ENCODE measurements at regions not wholly inside any gene's neighbourhood (a gene's known extent, or its start where the extent isn't known, plus 50 kb on each side); places are given as distances from the start of the nearest gene placed in this dataset.

- no peak overlapping the region for H3K27ac ChIP-seq (ENCODE audit: low read length)
- H3K9me3 ChIP-seq (ENCODE audit: low read length): no peaks in the 10 kb centered on the region
- H2AFZ ChIP-seq (ENCODE audit: low read length): no peak overlapping the region
- H3K36me3 ChIP-seq (ENCODE audit: insufficient read depth, low read length): no peaks in the 10 kb centered on the region
- no peaks in the 10 kb centered on the region for H4K20me1 ChIP-seq (ENCODE audit: insufficient read depth, low read depth, low read length)
- no peak for DNase-seq
- H3K4me1 ChIP-seq (ENCODE audit: low read length): no peaks in the 10 kb centered on the region
- H3K9me2 ChIP-seq (replicated peaks; ENCODE audit: insufficient read depth, low read length): no peaks in the 10 kb centered on the region
- no peak overlapping the region for H3K4me3 ChIP-seq (ENCODE audit: low read length)
- H3K4me2 ChIP-seq (ENCODE audit: low read depth, low read length, poor library complexity, severe bottlenecking): no peak overlapping the region
- H3K9ac ChIP-seq (ENCODE audit: low read length): no peak overlapping the region
- H3K27me3 ChIP-seq (ENCODE audit: low read length): no peaks in the 10 kb centered on the region
- no peaks in the 10 kb centered on the region for H3K79me2 ChIP-seq (ENCODE audit: low read length)
Measured at GRCh38 chr1:232327899-232328298, 302.0 kb downstream of the SIPA1L2 start.

- Histone ChIP-seq H3K4me3 (ENCODE audit: low read length) (no peak overlapping the region), H3K79me2 (ENCODE audit: low read length) (no peaks in the 10 kb centered on the region), H3K9me2 (replicated peaks; ENCODE audit: insufficient read depth, low read length) (no peaks in the 10 kb centered on the region), H3K27me3 (ENCODE audit: low read length) (no peaks in the 10 kb centered on the region), H3K36me3 (ENCODE audit: insufficient read depth, low read length) (no peaks in the 10 kb centered on the region), H4K20me1 (ENCODE audit: insufficient read depth, low read depth, low read length) (no peaks in the 10 kb centered on the region), H3K4me1 (ENCODE audit: low read length) (no peaks in the 10 kb centered on the region), H3K27ac (ENCODE audit: low read length) (no peak overlapping the region), H2AFZ (ENCODE audit: low read length) (no peak overlapping the region), H3K4me2 (ENCODE audit: low read depth, low read length, poor library complexity, severe bottlenecking) (no peak overlapping the region), H3K9me3 (ENCODE audit: low read length) (no peaks in the 10 kb centered on the region), H3K9ac (ENCODE audit: low read length) (no peak overlapping the region)
- no peak for DNase-seq
Measured at GRCh38 chr1:232327269-232327668, 302.7 kb downstream of the SIPA1L2 start.

GRCh38 chr1:232322162-232322734 lies 307.7 kb downstream of the SIPA1L2 start:
- H3K79me2 ChIP-seq (ENCODE audit: low read length): no peaks in the 10 kb centered on the region
- no peak overlapping the region for H2AFZ ChIP-seq (ENCODE audit: low read length)
- no peaks in the 10 kb centered on the region for H3K9me2 ChIP-seq (replicated peaks; ENCODE audit: insufficient read depth, low read length)
- H4K20me1 ChIP-seq (ENCODE audit: insufficient read depth, low read depth, low read length): no peaks in the 10 kb centered on the region
- no peak overlapping the region for H3K9ac ChIP-seq (ENCODE audit: low read length)
- no peak overlapping the region for H3K4me3 ChIP-seq (ENCODE audit: low read length)
- no peak for DNase-seq
- H3K27ac ChIP-seq (ENCODE audit: low read length): no peak overlapping the region
- no peaks in the 10 kb centered on the region for H3K36me3 ChIP-seq (ENCODE audit: insufficient read depth, low read length)
- no peaks in the 10 kb centered on the region for H3K4me1 ChIP-seq (ENCODE audit: low read length)
- H3K4me2 ChIP-seq (ENCODE audit: low read depth, low read length, poor library complexity, severe bottlenecking): no peak overlapping the region
- no peaks in the 10 kb centered on the region for H3K27me3 ChIP-seq (ENCODE audit: low read length)
- H3K9me3 ChIP-seq (ENCODE audit: low read length): no peaks in the 10 kb centered on the region

GRCh38 chr1:232319518-232320210 lies 310.3 kb downstream of the SIPA1L2 start:
- H3K4me2 ChIP-seq (ENCODE audit: low read depth, low read length, poor library complexity, severe bottlenecking): no peak overlapping the region
- H3K79me2 ChIP-seq (ENCODE audit: low read length): no peaks in the 10 kb centered on the region
- no peaks in the 10 kb centered on the region for H3K4me1 ChIP-seq (ENCODE audit: low read length)
- H3K4me3 ChIP-seq (ENCODE audit: low read length): no peak overlapping the region
- H3K36me3 ChIP-seq (ENCODE audit: insufficient read depth, low read length): no peaks in the 10 kb centered on the region
- no peak overlapping the region for H2AFZ ChIP-seq (ENCODE audit: low read length)
- no peaks in the 10 kb centered on the region for H3K9me2 ChIP-seq (replicated peaks; ENCODE audit: insufficient read depth, low read length)
- H3K9me3 ChIP-seq (ENCODE audit: low read length): no peaks in the 10 kb centered on the region
- DNase-seq: no peak
- no peak overlapping the region for H3K27ac ChIP-seq (ENCODE audit: low read length)
- H3K9ac ChIP-seq (ENCODE audit: low read length): no peak overlapping the region
- H3K27me3 ChIP-seq (ENCODE audit: low read length): no peaks in the 10 kb centered on the region
- no peaks in the 10 kb centered on the region for H4K20me1 ChIP-seq (ENCODE audit: insufficient read depth, low read depth, low read length)

GRCh38 chr1:232319072-232319471 lies 310.9 kb downstream of the SIPA1L2 start:
- H3K9me2 ChIP-seq (replicated peaks; ENCODE audit: insufficient read depth, low read length): no peaks in the 10 kb centered on the region
- H3K36me3 ChIP-seq (ENCODE audit: insufficient read depth, low read length): no peaks in the 10 kb centered on the region
- DNase-seq: no peak
- H3K27ac ChIP-seq (ENCODE audit: low read length): no peak overlapping the region
- H3K9me3 ChIP-seq (ENCODE audit: low read length): no peaks in the 10 kb centered on the region
- H3K79me2 ChIP-seq (ENCODE audit: low read length): no peaks in the 10 kb centered on the region
- H2AFZ ChIP-seq (ENCODE audit: low read length): no peak overlapping the region
- no peak overlapping the region for H3K9ac ChIP-seq (ENCODE audit: low read length)
- H3K27me3 ChIP-seq (ENCODE audit: low read length): no peaks in the 10 kb centered on the region
- H3K4me3 ChIP-seq (ENCODE audit: low read length): no peak overlapping the region
- no peaks in the 10 kb centered on the region for H4K20me1 ChIP-seq (ENCODE audit: insufficient read depth, low read depth, low read length)
- H3K4me2 ChIP-seq (ENCODE audit: low read depth, low read length, poor library complexity, severe bottlenecking): no peak overlapping the region
- H3K4me1 ChIP-seq (ENCODE audit: low read length): no peaks in the 10 kb centered on the region

- Histone ChIP-seq H3K9ac (ENCODE audit: low read length) (no peak overlapping the region), H3K9me2 (replicated peaks; ENCODE audit: insufficient read depth, low read length) (no peaks in the 10 kb centered on the region), H3K36me3 (ENCODE audit: insufficient read depth, low read length) (no peaks in the 10 kb centered on the region), H3K4me3 (ENCODE audit: low read length) (no peak overlapping the region), H3K79me2 (ENCODE audit: low read length) (no peaks in the 10 kb centered on the region), H4K20me1 (ENCODE audit: insufficient read depth, low read depth, low read length) (no peaks in the 10 kb centered on the region), H3K4me2 (ENCODE audit: low read depth, low read length, poor library complexity, severe bottlenecking) (no peak overlapping the region), H3K27ac (ENCODE audit: low read length) (no peak overlapping the region), H3K9me3 (ENCODE audit: low read length) (no peaks in the 10 kb centered on the region), H3K4me1 (ENCODE audit: low read length) (no peaks in the 10 kb centered on the region), H3K27me3 (ENCODE audit: low read length) (no peaks in the 10 kb centered on the region), H2AFZ (ENCODE audit: low read length) (no peak overlapping the region)
- DNase-seq: no peak
Measured at GRCh38 chr1:232318143-232318542, 311.8 kb downstream of the SIPA1L2 start.

GRCh38 chr1:232317350-232317749 lies 312.6 kb downstream of the SIPA1L2 start:
- Histone ChIP-seq H3K27me3 (ENCODE audit: low read length) (no peaks in the 10 kb centered on the region), H3K4me2 (ENCODE audit: low read depth, low read length, poor library complexity, severe bottlenecking) (no peak overlapping the region), H3K9me3 (ENCODE audit: low read length) (no peaks in the 10 kb centered on the region), H2AFZ (ENCODE audit: low read length) (no peak overlapping the region), H3K9me2 (replicated peaks; ENCODE audit: insufficient read depth, low read length) (no peaks in the 10 kb centered on the region), H3K27ac (ENCODE audit: low read length) (no peak overlapping the region), H4K20me1 (ENCODE audit: insufficient read depth, low read depth, low read length) (no peaks in the 10 kb centered on the region), H3K36me3 (ENCODE audit: insufficient read depth, low read length) (no peaks in the 10 kb centered on the region), H3K4me3 (ENCODE audit: low read length) (no peak overlapping the region), H3K9ac (ENCODE audit: low read length) (no peak overlapping the region), H3K4me1 (ENCODE audit: low read length) (no peaks in the 10 kb centered on the region), H3K79me2 (ENCODE audit: low read length) (no peaks in the 10 kb centered on the region)
- no peak for DNase-seq

GRCh38 chr1:232316864-232317263 lies 313.1 kb downstream of the SIPA1L2 start:
- Histone ChIP-seq H2AFZ (ENCODE audit: low read length) (no peak overlapping the region), H3K9me2 (replicated peaks; ENCODE audit: insufficient read depth, low read length) (no peaks in the 10 kb centered on the region), H3K27ac (ENCODE audit: low read length) (no peak overlapping the region), H4K20me1 (ENCODE audit: insufficient read depth, low read depth, low read length) (no peaks in the 10 kb centered on the region), H3K9ac (ENCODE audit: low read length) (no peak overlapping the region), H3K9me3 (ENCODE audit: low read length) (no peaks in the 10 kb centered on the region), H3K4me3 (ENCODE audit: low read length) (no peak overlapping the region), H3K79me2 (ENCODE audit: low read length) (no peaks in the 10 kb centered on the region), H3K4me2 (ENCODE audit: low read depth, low read length, poor library complexity, severe bottlenecking) (no peak overlapping the region), H3K4me1 (ENCODE audit: low read length) (no peaks in the 10 kb centered on the region), H3K36me3 (ENCODE audit: insufficient read depth, low read length) (no peaks in the 10 kb centered on the region), H3K27me3 (ENCODE audit: low read length) (no peaks in the 10 kb centered on the region)
- DNase-seq: no peak
